ENCODE measurements at regions not wholly inside any gene's neighbourhood (a gene's known extent, or its start where the extent isn't known, plus 50 kb on each side); places are given as distances from the start of the nearest gene placed in this dataset.

DNA sequence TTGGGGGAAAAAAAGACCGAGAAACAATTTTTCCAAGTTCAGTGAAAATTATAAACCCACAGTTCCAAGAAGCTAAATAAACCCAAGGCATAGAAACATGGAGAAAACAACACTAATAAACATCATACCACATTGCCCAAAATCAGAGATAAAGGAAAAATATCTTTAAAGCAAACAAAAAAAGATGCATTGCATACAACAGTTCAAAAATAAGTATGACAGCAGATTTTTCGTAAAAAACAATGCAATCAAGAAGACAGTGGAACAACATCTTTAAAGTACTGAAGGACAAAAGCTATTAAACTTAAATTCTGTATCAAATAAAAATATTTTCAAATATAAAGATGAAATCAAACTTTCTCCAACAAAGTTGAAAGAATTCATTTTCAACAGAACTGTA, 921.3 kb downstream of the METTL15 start:
- no peak for FAIRE-seq

DNA sequence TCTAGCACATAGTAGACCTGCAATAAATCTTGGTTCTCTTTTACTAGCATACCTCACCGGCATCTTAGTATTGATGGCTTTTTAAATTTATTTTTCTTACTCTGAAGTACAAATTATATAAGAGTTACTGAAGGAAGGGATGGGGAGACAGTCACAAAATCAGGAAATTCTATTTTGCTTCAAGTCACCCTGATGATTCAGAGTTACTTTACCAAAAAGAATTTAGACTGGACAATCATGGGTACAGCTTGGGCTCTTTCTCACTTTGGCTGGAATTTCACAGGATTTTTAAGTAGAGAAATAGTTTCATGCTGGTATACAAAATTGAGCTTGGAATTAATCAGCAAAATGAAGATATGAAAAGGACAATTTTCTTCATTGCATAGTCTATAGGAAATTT, 919.2 kb downstream of the METTL15 start:
- no peak for FAIRE-seq

DNA sequence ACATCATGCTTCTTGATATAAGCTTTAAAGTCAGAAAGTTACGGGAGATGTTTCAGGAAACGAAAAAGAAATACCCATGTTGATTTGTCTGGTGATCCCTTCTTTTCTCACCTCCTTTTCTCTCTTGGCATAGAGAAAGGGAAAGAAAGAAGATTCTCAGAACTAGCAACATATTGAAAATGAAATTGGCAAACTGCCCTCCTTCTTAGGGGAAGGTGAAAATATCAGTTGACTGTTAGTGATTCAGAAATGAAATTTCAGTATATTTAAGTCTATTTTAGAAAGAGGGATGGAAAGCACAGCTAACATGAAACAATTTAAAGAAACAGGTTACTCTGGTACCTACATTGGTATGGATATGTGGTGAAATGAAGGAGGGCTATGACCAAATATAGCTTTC, 918.1 kb downstream of the METTL15 start:
- FAIRE-seq = no peak

DNA sequence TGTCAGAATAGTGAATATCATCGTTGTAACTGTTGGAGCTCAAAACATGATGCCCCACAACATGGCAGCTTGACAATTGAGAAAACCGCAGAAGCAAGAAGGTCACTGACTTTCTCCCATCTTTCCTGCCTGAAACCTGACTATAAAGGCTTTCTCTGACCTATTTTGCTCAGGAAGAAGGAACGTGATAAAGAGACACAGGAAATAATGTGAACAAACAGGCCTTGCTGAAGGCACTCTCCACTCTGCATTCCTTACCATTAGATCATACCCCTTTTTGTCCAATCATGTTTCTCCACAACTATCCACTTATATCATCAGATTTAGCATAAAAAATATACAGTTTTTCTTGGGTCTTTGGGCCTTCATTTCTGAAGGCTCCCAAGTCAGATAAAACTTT, 916.8 kb downstream of the METTL15 start:
- FAIRE-seq = no peak

DNA sequence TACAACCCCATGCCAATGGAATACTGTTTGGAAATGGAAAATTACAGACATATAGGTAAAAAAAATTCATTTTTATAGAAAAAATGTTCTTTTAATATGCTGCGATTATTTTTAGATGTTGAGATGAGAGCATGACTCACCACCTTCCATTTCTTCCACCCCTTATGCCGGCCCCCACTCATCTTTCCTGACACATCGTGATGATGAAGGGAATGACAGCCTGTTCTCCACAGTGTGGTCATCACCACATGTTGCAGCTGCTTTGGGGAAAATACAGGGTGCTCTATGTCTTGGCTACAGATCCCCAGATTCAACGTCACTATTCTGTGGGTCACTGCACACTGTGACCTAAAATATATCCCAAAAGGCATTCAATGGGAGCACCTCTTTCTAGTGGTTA, 916.2 kb downstream of the METTL15 start:
- no peak for FAIRE-seq

DNA sequence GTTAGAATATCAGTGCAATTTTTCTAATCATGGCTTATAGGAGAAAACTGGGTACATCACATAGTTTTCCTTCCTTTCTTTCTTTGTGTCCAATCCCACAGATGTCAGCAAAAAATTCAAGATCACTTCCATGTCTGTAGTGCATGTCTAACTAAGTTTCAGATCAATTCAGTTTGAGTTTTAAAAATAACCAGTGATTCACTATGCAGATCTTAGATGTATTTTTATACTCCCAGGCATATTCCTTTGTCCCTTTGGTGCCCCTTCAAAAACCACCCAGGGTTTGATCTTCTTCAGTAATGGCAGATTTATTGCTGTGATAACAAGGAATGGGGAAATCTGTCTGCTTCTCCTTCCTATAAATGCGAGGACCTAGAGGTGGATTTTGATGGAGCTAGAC, 915.6 kb downstream of the METTL15 start:
- no peak for FAIRE-seq

DNA sequence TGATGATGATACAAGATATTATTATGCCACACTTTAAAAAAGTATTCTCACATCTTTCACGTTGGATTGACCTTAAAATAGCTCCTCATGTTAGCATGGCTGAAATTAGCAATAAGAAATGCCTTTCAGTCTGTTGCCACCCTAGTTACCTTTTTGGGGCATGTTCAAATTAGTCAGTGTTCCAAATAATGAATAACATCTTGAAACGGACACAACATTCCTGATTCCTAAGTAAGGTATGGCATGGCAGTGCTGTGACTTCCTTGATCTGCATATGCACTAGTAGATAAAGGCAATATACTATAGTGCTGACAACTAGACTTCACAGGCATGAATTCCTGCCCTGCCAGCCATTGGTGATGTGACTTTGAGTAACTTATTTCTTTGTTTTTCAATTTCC, 914.5 kb downstream of the METTL15 start:
- no peak for FAIRE-seq

DNA sequence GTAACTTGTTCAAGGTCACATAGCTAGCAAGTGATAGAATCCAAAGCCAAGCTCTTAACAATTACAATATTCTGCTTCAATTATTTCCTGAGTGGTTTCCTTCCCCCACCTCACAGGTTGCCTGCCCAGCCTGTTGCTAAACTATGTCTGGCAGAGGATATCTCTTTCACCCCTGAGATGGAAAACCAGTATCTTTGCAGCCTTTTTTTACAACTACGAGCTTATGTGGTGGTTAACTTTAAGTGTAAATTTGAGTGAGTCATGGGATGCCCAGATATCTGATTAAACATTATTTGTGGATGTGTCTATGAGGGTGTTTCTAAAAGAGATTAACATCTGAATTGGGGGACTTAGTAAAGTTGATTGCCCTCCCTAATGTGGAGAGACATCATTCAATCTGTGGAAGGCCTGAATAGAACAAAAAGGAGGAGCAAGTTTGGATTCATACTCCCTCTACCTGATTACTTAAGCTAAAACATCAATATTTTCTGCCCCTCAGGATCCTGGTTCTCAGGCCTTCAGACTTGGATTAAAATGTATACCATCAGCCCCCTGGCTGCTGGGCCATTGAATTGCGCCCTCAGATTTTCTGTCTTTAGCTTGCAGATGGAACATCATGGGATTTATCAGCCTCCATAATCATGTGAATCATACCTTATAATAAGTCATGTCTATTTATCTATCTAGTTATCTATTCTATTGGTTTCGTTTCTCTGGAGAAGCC, 911.9 kb downstream of the METTL15 start:
- FAIRE-seq = no peak

DNA sequence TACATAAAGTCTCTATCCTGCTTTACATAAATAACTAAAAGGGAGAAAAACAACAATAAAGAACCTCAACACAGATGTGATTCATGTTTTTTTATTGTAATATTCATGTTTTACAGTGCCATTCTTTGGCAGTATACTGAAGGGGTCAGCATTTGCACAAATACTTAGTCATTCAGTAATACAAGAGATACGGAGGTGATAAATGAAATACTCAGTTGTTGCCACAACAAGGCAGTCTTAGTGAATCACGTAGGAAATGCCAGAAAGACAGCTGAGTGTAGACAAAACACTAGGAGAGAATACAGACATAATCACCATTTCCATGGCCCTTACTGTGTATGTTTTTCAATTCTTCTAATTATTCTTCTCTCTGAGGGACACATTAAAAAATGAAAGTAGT, 910.4 kb downstream of the METTL15 start:
- no peak for FAIRE-seq

DNA sequence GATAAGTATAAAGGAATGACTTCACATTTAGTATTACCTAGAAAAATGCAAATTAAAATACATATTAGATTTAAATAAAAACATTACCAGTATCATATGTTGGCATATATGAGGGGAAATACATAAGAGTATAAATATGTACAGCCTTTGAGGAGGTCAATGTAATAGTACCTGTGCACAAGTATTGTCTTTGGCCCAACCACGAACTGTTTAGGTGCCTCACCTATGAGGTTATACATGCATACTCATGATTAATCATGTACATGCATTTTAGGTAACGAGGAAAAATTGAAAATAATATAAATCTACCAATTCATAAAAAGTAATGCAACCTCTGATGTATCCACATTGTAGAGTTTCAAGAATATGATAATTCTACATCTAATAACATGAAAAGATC, 909.8 kb downstream of the METTL15 start:
- FAIRE-seq = no peak

DNA sequence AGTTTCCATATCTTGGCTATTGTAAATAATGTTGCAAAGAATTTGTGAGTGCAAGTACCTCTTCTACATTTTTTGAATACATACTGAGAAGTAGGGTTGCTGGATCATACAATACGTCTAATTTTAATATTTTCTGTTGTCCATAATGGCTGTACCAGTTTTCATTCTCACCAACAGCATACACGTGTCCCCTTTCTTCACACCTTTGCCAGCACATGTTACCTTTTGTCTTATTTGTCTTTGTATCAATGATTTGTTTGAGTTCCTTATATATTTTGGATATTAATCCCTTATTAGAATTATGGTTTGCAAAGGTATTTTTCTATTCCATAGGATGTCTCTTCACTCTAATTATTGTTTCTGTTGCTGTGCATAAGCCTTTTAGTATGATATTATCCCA, 904.3 kb downstream of the METTL15 start:
- no peak for FAIRE-seq

DNA sequence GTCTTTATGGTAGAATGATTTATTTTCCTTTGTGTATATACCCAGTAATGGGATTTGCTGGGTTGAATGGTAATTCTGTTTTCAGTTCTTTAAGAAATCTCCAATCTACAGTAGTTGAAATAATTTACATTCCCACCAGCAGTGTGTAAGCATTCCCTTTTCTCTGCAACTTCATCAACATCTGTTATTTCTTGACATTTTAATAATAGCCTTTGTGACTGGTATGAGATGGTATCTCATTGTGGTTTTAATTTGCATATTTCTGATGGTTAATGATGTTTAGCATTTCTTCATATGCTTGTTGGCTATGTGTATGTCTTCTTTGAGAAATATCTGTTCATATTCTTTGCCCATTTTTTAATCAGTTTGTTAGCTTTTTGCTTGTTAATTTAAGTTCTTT, 901.2 kb downstream of the METTL15 start:
- FAIRE-seq = no peak

DNA sequence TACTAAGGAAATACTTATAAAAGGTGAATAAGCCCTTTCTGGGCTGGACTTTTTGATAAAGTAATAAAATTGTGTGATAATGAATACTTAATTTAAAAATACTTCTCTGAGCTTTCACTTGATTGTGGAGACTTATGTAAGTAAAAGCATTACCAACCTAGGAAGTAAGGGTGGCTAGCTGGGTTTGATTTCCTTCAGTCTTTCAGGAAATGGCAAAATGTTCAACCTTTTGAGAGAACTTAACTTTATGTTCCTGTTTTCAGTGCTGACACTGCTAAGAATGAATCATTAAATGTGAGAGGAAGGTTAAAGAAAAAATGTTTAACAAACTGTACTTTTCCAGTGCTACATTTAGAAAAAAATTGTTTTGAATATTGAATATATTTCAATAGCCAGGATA, 900.3 kb downstream of the METTL15 start:
- no peak for FAIRE-seq

DNA sequence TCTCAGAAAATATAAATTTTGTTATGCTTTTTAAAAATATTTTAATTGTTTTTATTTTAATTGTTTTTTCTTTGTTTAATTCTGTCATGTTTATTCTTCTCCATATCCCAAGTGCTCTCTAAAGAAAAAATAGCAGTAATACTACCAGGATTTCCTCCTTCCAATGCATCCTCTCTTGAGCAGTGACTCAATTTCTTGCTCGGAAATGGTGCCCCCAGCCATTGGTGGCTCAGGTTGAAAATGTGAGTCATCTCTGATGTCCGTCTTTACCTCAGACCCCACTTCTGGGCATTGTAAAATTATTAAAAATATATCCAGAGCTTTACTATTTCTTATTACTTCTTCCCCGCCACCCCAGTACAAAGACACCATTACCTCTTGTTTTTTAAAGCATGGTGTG, 898.5 kb downstream of the METTL15 start:
- no peak for FAIRE-seq

DNA sequence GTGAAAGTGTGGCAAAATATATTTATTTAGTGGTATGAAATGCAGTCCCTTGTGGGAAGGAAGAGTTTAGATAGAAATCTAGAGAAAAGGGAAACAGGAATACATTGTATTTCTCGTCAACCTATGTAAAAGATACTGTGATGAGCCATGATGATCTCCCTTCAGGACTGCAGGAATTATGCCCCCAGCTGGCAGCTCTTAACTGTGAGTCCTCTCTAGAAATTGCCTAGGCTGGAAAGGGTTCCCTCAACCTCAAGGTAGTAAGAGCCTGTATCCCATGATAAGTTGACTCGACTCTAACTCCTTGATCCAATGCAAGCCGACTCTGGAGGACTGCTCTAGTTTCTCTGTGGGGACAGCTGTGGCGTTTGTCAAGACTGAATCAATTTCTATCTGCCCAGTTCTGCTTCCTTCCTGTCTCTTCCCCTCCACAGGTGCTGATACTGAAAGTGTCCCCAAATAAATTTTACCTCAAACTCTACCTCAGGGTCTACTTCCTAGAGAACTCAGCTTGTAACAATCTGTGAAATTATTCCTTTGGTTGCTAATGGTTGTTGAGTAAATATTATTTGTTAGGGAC, 897.3 kb downstream of the METTL15 start:
- FAIRE-seq = no peak

DNA sequence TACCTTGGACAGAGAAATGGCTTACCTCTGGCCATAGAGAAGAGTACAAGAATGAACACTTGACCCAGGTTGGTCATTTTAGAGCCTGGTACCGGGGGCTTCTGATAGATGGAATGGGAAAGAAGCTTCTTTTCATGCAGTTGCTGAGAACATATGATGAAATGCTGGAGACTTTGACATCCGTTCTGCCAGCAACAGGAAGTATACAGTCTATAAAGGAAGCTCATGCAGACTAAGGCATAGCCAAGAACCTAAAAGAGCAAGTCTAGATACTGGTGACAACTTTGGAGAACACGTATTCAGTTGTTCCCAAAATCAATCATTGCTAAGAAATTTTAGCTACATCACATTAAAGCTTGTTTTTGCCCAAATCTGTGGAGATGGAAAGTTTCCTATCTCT, 894.6 kb downstream of the METTL15 start:
- FAIRE-seq = no peak

DNA sequence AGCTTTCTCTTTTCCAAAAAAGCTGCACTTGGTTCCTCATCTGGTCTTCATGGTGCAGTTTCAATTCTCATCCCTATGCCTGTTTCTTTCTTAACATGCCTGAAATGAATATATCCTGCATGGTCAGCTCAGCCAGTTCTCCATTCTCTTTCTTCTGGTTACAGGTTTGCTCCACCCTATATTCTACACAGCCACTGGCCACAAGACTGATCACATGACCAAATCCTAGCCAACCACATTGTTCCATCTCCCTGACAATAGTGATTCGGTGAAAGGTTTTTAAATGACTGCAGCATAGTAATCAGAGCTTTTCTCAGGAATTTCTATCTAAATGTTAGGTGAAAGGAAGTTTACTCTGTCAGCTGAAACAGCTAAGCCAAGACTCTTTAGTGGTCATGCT, 891.4 kb downstream of the METTL15 start:
- no peak for FAIRE-seq

DNA sequence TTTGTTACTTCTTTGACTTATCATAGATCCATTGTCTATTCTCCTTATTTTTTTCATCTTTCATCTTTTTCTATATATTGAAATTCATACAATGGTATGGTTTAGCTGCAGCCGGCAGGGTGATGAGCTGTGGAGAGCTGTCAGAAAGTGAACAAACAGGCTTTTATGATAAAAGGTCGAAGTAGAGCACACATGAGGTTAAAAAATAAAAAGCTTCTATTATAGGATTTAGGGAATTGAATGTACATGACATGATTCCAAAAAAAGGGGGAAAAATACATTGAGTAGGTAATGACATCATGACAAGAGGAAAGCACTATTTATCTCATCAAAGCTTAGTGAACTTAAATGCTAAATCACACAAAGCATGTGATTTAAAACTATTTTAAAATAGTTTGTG, 884.8 kb downstream of the METTL15 start:
- FAIRE-seq = no peak

DNA sequence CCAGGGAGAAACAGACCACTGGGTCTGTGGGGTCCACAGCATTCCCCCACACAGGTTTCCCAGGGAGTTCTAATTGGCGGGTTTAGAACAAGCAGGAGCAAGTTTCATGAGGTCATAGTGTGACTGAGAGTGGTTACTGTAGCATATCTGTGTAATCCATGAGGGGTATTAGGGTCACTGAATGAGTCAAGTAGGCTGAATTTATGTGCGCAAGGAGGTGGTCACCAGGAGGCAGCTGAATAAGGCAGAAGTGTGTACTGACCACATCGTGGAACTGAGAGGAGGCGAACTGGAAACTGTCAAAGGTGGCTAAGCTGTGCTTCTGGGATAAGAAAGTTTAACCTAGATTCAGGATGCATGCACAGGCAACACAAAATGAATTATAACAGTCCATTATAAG, 876.0 kb downstream of the METTL15 start:
- FAIRE-seq = no peak

DNA sequence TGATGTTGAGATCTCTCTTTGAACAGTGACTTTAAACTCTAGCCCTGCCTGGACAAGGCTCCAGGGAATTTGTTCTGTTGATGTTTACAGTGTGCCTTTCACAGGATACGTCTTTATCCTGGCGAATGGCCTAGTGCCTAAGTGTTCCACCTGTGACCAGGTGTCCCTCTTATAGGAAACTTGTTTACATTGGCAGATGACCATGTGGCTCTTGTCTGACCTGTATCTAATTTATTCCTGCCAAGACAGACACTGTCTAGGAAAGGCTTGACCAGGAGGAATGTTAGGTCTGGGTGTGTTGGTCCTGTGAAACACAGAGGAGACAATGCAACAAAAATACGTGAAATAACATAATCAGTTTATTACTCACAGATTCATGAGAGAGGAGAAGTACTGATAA, 875.6 kb downstream of the METTL15 start:
- FAIRE-seq = no peak

DNA sequence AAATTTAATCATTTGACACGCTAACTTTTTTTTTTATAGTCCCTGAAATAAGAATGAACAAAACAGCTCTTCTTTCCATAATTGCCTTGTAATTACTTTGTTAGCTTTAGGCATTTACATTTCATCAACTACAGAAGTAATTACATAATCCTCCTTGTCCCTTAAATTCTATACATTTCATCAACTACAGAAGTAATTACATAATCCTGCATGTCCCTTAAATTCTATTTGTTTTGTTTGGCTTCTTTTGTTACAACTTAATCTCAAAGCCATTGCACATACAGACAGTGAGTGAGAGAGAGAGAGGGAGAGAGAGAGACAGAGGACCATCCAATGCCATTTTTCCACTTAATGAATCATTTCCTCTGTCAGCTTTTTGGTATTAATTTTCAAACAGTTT, 873.2 kb downstream of the METTL15 start:
- FAIRE-seq = no peak

DNA sequence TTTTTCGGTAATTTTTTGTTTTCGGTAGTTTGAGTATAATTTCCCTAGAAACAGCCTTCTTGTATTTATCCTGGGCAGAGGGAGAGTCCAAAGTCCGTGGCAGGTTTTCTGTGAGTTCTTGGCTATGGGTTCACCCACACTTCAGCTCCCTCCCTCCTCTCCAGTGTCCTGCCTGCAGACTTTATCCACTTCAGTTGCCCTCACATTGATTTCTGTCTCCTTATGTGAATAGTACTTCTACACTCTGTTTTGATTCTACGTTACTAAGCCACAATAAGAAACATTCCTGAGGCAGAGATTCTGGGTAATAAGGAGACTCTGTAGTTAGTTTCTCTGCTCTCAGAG, 868.6 kb downstream of the METTL15 start:
- no peak for FAIRE-seq

DNA sequence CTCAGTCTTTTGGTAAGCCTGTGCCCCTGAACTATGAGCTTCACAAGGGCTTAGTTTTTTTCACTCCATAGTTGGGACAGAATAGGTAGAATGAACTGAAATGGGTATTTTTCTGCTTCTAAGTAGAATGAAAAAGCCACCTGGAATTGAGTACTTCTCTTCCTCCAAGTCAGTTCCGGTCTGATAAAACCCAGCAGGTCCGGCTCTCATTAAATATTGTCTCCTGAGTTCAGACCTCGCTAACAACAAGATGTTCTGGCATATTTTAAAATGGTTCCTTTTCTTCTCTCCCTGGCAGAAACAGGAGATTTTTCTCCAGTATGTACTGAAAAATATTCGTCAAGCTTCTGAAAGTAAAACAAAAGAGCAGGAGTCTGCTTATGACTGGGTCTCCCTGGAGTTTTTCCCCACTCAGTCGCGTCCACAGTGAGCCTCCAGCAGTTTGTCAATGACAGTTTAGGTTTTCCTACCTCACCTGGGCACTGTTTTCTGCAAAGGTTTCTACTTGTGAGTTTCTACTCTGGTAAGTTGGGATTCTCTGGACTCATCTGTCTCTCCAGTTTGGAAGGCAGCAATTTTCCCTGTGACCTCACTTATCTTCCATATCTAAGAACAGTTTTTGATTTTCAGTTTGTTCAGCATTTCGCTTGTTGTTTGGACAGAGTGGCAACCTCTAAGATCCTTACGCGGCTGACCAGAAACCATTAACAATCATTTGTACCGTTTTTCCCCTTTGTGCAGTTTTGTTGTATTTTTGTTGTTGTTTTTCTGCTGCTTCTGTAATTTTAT, 868.0 kb downstream of the METTL15 start:
- FAIRE-seq = no peak

DNA sequence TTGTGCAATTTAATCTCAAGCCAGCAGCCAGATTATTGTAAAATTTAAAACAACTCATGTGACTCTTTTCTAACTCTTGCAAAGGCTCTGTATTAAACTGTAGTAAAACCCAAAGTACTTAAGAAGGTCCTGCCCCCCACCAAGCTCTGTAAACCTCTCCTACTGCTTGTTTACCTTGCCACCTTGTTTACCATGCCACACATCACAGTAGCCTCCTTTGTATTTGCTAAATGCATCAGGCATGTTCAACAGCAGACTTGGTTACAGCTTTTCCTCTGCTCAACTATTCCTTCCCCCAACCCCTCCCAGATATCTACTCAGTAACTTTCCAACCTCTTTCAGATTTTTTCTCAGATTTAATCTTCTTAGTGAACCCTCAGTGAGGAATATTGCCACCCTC, 861.6 kb downstream of the METTL15 start:
- FAIRE-seq = no peak

DNA sequence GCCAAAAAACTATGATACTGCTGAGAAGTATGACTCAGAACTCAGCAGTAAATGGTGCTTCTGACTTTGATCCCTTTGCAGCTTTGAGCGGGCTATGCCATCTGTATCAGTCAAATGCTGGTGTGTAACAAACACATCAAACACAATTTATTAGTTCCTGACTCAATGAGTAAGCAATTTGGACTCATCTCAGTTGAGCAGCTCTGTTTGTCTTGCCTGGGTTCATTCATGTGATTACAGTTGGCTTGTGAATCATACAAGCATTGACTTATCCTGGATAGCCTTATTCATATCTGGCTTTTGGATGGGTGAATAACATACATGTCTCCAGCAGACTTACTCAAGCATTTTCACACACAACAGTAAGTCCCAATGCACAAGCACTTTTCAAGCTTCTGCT, 858.8 kb downstream of the METTL15 start:
- no peak for FAIRE-seq

Measured in islet of Langerhans (tissue), 1 donor.